NCI-H748 (cell line): ENCODE measurements at regions not wholly inside any gene's neighbourhood (a gene's known extent, or its start where the extent isn't known, plus 50 kb on each side); places are given as distances from the start of the nearest gene placed in this dataset.
A peak's percentile ranks its signal among the peaks of the same experiment; 100 is the strongest.
"Not testable (repeated sequence)": the region's sequence is repeated elsewhere in the genome, so short reads cannot be mapped to it uniquely, and the experiment has no call there.

Experiments used
- DNase-seq: peaks from one replicate; lab custom pipeline; 2025; ENCODE audit not compliant: unreplicated experiment; lab: John Stamatoyannopoulos, UW

- no peak for DNase-seq
These were observed 51.1 kb downstream of the DOP1B start for GRCh38 chr21:36207577-36208320.

- no peak for DNase-seq
These were observed 51.8 kb downstream of the DOP1B start for GRCh38 chr21:36208326-36209013.

GRCh38 chr21:36209626-36210171, 53.1 kb downstream of the DOP1B start:
- DNase-seq: peak; percentile 63

GRCh38 chr21:36210779-36211659, 54.4 kb downstream of the DOP1B start:
- DNase-seq: no peak

GRCh38 chr21:36211660-36212512, 55.3 kb downstream of the DOP1B start:
- no peak for DNase-seq

GRCh38 chr21:36212513-36212780, 55.8 kb downstream of the DOP1B start:
- DNase-seq: no peak

- DNase-seq: no peak
These were observed 57.9 kb downstream of the DOP1B start for GRCh38 chr21:36214561-36214960.

- DNase-seq: no peak
These were observed 61.1 kb downstream of the DOP1B start for GRCh38 chr21:36217743-36218142.

GRCh38 chr21:36218691-36219090, 62.1 kb downstream of the DOP1B start:
- no peak for DNase-seq

GRCh38 chr21:36223451-36223850, 66.8 kb downstream of the DOP1B start:
- no peak for DNase-seq

GRCh38 chr21:36229181-36229580, 72.6 kb downstream of the DOP1B start:
- no peak for DNase-seq

GRCh38 chr21:36231444-36231843, 74.8 kb downstream of the DOP1B start:
- DNase-seq: not testable (repeated sequence)

- no peak for DNase-seq
These were observed 76.0 kb downstream of the DOP1B start for GRCh38 chr21:36232641-36233040.

GRCh38 chr21:36235058-36235582, 78.5 kb downstream of the DOP1B start:
- DNase-seq: no peak

GRCh38 chr21:36236052-36236730, 79.6 kb downstream of the DOP1B start:
- DNase-seq: no peak

GRCh38 chr21:36237441-36237840, 80.8 kb downstream of the DOP1B start:
- DNase-seq: no peak

- no peak for DNase-seq
These were observed 80.4 kb upstream of the MORC3 start for GRCh38 chr21:36239585-36239984.

GRCh38 chr21:36241717-36242116, 78.3 kb upstream of the MORC3 start:
- no peak for DNase-seq

- DNase-seq: no peak
These were observed 74.9 kb upstream of the MORC3 start for GRCh38 chr21:36245115-36245514.

- no peak for DNase-seq
These were observed 74.3 kb upstream of the MORC3 start for GRCh38 chr21:36245649-36246048.
